ENCODE measurements at regions not wholly inside any gene's neighbourhood (a gene's known extent, or its start where the extent isn't known, plus 50 kb on each side); places are given as distances from the start of the nearest gene placed in this dataset.

DNA sequence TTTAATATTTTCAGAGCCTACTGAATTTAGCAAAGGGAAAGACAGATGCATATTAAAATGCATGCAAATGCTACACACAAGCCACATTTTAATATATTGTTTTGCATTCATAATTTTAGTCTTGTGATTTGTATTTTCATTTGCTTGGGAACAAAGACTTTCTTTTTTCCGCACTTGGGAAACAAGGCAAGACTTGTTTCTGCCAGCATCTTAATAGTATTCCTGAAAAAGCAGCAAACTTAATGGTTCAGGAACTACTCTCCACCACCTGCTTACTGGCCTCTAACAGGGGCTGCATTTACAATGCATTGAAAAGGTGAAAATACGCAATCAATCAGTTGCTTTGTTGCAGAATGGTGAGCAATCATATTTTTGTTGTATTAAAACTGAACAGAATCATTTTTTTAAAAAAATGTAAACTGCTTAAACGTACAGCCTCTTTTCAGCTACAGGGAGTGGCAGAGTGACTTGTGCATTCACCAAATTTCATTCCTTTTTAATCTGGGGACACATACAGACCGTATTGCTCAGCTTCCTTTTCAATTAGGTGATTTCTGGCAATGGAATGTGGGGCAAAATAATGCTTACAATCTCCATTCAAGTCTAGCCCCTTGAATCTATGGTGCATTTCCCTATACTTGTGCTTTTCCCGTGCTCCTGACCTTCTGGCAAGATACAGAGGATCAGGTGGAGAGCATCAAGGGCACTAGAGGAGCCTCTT is 144.1 kb upstream of the BTG1 start:
- TF ChIP-seq ZNF274 (IDR thresholded peaks at IDR 0.05; ENCODE audit: low read depth, low read length), result no peak
- no peak overlapping the region for H3K4me3 ChIP-seq (ENCODE audit: low read length)

DNA sequence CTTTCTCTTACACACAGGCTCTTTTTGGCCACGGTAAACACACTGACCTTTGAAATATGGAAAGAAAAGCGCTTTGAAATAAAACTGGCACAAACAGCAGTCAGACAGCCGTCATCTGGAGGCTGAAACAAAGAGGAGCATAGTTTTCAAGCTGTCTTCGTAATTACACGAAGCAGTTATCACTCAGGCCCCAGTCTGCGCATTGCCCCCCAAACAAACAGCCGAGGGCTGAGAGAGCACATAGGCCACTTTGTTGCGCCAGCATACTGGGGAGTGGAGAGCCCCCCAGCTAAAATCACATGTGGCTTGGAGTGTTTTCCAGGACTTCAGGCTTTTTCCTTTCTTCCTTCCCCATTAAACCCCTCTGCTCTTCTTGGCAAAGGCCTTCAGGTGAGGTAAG is 142.9 kb upstream of the BTG1 start:
- no peak overlapping the region for H3K4me3 ChIP-seq (ENCODE audit: low read length)
- TF ChIP-seq ZNF274 (IDR thresholded peaks at IDR 0.05; ENCODE audit: low read depth, low read length), result no peak

DNA sequence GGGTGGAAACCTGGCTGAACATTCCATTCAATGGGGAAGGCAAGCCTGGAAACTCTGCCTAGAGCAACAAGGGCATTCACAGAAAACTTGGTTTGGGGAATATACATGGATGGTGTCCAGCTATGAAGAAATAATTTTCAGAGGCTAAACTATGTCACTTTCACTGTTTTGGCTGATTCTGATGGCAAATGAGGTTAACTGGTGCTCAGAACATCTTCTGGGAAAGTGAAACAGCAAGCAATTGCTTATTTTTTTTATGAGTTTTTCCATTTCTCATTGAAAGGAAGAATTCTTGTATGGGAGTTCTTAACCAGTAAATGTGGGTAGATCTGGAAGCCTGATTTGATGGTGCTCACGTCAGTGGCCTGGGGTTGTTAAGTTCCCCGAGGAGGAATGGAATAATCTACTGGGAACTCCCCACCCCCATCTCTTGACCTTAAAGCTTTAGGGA is 132.8 kb upstream of the BTG1 start:
- no peak for TF ChIP-seq ZNF274 (IDR thresholded peaks at IDR 0.05; ENCODE audit: low read depth, low read length)
- H3K4me3 ChIP-seq (ENCODE audit: low read length), result no peak overlapping the region

DNA sequence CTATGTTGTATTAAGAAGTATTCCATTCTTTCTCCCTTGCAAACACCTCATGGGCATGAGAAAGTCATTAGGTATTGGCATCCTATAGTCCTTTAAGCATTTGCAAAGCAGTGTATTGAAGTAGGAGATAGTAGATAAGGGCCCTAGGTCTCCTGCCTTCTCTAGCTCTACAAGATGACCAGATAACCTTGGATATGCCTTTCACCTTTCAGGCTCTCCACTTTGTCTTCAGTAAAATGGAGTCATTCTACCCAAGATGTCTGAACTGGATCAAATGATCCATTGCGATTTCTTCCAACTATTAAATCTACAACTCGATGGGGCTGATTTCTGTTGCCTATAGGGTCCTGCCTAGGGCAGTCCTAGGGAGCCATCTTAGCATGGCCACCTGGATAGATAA is 132.1 kb upstream of the BTG1 start:
- no peak overlapping the region for H3K4me3 ChIP-seq (ENCODE audit: low read length)
- TF ChIP-seq ZNF274 (IDR thresholded peaks at IDR 0.05; ENCODE audit: low read depth, low read length), result no peak

DNA sequence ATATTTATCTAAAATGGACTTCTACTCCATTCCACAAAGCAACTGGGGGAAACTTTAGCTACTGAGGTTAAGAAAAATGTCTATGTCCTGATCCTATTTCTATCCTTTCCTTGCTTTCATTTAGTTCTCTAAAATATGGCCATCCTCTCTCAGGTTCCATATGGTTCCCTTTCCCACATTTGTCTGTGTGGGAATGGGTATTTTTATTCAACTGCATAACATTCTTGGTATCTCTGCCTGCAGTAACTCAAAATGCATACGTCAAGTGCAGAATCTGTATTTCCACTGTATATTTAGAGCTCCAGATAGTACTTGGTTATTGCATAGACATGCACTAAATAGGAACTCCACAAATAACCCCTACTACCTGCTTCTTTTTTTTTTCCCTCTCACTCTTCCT is 130.6 kb upstream of the BTG1 start:
- no peak for TF ChIP-seq ZNF274 (IDR thresholded peaks at IDR 0.05; ENCODE audit: low read depth, low read length)
- no peak overlapping the region for H3K4me3 ChIP-seq (ENCODE audit: low read length)

GRCh38 chr12:92275443-92276154 is 130.0 kb upstream of the BTG1 start:
- no peak for TF ChIP-seq ZNF274 (IDR thresholded peaks at IDR 0.05; ENCODE audit: low read depth, low read length)
- H3K4me3 ChIP-seq (ENCODE audit: low read length), result no peak overlapping the region

- no peak for TF ChIP-seq ZNF274 (IDR thresholded peaks at IDR 0.05; ENCODE audit: low read depth, low read length)
- no peak overlapping the region for H3K4me3 ChIP-seq (ENCODE audit: low read length)
Measured at GRCh38 chr12:92273076-92273475, 127.4 kb upstream of the BTG1 start.

GRCh38 chr12:92272061-92272964 is 126.7 kb upstream of the BTG1 start:
- H3K4me3 ChIP-seq (ENCODE audit: low read length), result no peak overlapping the region
- no peak for TF ChIP-seq ZNF274 (IDR thresholded peaks at IDR 0.05; ENCODE audit: low read depth, low read length)

DNA sequence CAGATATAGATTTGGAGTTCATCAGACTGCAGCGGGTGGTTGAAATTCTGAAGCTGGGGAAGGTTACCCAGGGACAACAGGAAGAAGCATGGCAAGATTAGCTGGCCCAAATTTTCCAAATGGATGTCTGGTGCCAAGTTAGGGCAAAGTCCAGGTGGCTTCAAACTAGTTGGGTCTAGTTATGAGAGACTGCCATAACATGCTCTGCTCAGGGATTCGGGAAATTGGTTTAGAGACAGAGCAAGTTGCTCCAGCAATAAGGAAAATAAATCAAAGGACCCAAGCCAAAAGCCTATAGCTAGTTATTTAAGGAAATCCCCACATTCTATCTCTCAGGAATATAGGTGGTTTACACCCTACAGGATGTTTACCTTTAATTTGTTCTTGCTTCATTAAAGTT is 125.7 kb upstream of the BTG1 start:
- no peak overlapping the region for H3K4me3 ChIP-seq (ENCODE audit: low read length)
- no peak for TF ChIP-seq ZNF274 (IDR thresholded peaks at IDR 0.05; ENCODE audit: low read depth, low read length)

DNA sequence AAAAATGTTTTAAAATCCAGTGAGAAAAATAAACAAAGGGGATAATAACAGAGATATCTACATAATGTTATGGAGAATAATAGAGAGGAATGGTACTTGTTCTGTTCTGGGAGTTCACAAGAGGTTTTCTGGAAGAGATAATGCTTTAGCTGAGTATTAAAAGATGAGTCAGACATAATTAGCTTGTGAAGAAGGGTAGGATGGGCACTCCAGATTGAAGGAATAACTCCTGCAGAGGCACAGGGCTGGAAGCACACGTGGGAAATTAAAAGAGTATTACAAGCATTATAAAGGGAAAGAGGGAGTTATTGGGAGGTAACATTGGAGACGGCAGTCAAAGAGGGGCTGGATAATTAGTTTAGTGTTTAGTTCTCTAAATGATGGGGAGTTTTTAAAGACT is 124.9 kb upstream of the BTG1 start:
- TF ChIP-seq ZNF274 (IDR thresholded peaks at IDR 0.05; ENCODE audit: low read depth, low read length), result no peak
- H3K4me3 ChIP-seq (ENCODE audit: low read length), result no peak overlapping the region

DNA sequence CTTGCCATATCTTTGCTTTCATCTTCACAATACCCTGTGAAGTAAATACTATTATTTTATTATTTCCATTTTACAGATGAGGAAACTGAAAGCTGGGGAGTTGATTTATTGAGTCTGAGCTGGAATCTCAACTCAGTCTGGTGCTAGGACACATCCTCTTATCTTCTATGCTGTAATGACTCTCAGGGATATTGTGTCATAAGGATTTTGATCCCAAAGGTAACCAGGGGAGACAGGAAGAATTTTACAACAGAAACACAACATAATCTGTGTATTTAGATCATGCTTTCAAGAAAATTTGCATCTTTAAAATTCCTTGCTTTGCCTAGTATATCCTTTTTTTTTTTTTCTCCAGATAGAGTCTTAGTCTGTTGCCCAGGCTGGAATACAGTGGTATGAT is 123.3 kb upstream of the BTG1 start:
- no peak overlapping the region for H3K4me3 ChIP-seq (ENCODE audit: low read length)
- TF ChIP-seq ZNF274 (IDR thresholded peaks at IDR 0.05; ENCODE audit: low read depth, low read length), result no peak

GRCh38 chr12:92261692-92262091 is 116.0 kb upstream of the BTG1 start:
- no peak for TF ChIP-seq ZNF274 (IDR thresholded peaks at IDR 0.05; ENCODE audit: low read depth, low read length)
- H3K4me3 ChIP-seq (ENCODE audit: low read length), result no peak overlapping the region

DNA sequence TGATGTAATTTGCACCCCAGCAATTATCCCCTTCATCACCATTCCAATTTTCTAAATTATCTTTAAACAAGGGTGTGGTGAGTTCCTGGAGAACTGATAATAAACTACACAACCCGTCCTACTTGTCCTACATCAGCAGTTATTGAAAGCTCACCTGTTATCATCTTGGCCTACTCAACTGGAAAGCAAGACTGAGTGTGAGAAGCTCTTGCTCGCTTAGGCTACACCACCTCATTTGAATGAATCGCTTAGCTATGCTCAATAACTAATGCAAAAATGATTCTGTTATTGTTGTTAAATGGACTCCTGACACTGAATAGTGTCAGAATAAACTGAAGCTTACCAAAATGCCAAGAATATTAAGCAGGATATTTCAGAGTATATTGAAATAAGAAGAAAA is 115.4 kb upstream of the BTG1 start:
- H3K4me3 ChIP-seq (ENCODE audit: low read length), result no peak overlapping the region
- TF ChIP-seq ZNF274 (IDR thresholded peaks at IDR 0.05; ENCODE audit: low read depth, low read length), result no peak

GRCh38 chr12:92259696-92260251 is 114.1 kb upstream of the BTG1 start:
- H3K4me3 ChIP-seq (ENCODE audit: low read length), result no peak overlapping the region
- TF ChIP-seq ZNF274 (IDR thresholded peaks at IDR 0.05; ENCODE audit: low read depth, low read length), result no peak

All from GM08714 (cell line).